Stimulated activated CD4-positive, alpha-beta T cell treated with anti-CD3 and anti-CD28 coated beads, Interleukin-4, amount 100 ng/mL, for 4 hours (primary cell): ENCODE measurements at regions not wholly inside any gene's neighbourhood (a gene's known extent, or its start where the extent isn't known, plus 50 kb on each side); places are given as distances from the start of the nearest gene placed in this dataset.

Experiments
- DNase-seq, 2 experiments: peaks; one replicate each; pipeline ENCODE4 v3.0.0-alpha.2; 2020

DNA sequence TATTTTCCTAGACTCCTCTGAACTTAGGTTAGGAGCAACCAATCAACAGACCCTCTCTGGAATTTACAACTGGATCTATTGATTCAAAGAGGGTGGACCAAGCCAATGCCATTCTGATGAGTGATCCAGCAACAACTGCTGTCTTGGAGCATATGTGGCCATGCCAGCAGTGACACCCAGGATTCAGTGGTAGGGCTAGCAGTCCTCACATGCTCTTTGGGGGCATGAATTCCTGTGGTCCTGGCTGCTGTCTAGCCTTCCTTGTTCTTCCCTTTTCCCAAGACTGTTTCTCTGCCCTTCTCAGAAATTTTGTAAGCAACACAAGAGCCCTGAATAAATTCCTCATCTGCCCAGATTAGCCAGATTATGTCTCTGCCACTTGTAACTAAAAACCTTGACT, 61.5 kb upstream of the GATB start:
- no peak for DNase-seq

DNA sequence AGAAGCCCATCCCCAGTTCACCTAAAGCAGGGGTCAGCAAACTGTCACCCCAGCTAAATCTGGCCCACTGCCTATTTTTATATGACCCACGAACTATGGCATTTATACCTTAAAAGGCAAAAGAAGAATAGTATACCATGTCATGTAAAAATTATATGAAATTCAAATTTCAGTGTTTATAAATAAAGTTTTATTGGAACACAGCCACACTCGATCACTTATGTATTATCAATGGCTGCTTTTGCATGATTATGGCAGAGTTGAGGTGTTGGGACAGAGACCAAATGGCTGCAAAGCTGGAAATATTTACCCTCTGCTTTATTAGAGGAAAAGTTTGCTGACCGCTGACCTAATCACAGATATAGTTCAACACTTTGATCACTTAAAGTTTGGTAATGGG, 59.2 kb upstream of the GATB start:
- DNase-seq = no peak

DNA sequence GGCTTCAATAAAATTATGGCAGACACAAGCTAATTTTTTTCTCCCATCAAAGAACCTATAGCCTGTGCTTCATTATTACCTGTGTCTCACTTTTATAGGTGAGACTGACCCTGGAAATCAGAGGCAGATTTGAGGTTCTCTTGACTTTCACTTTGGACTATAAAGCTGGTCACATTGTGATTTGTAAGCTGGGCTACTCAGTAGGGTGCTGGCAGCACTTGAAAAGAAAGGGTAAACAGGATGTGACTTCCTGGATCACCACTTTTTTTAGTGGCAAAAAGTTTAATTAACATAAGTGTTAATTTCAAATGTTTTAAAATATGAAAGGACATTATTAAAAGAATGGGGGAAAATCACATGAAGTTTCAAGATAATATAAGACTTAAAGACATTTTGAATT, 50.6 kb upstream of the GATB start:
- no peak for DNase-seq
